Brain microvascular endothelial cell (primary cell): ENCODE measurements at regions not wholly inside any gene's neighbourhood (a gene's known extent, or its start where the extent isn't known, plus 50 kb on each side); places are given as distances from the start of the nearest gene placed in this dataset.

Experiments
- DNase-seq: peaks from one replicate; pipeline ENCODE4 v3.0.0-alpha.2; 2020
- H3K27ac ChIP-seq: fragments of 250-450 bp; sonication (Bioruptor Pico); 2 replicates; pipeline ENCODE4 v1.5.1; 2020; ENCODE audit warnings: mild to moderate bottlenecking, moderate library complexity
- H3K27me3 ChIP-seq: fragments of 250-450 bp; sonication (Bioruptor Pico); replicated peaks from 2 replicates; pipeline ENCODE4 v1.5.1; 2020; ENCODE audit warnings: mild to moderate bottlenecking
- H3K36me3 ChIP-seq: fragments of 250-450 bp; sonication (Bioruptor Pico); replicated peaks from 2 replicates; pipeline ENCODE4 v1.5.1; 2020; ENCODE audit warnings: mild to moderate bottlenecking
- H3K4me3 ChIP-seq: 2 replicates; pipeline ENCODE4 v1.5.1; 2011; ENCODE audit warnings: low read depth, mild to moderate bottlenecking, control low read depth, low read length, moderate library complexity
- in situ Hi-C: cut with HindIII; loops from 2 replicates; pipeline ENCODE4 v1.10.0; 2017; ENCODE audit warnings: low sequenced_read_pairs, low pct_ligation_motif_present
- TF ChIP-seq, protein P1 (sequence below): IDR thresholded peaks from 2 replicates; pipeline ENCODE4 v1.5.1; 2011; ENCODE audit warnings: low read depth, mild to moderate bottlenecking, moderate library complexity, low read length, control low read depth, inconsistent platforms; ENCODE audit errors: missing control alignments

DNA sequence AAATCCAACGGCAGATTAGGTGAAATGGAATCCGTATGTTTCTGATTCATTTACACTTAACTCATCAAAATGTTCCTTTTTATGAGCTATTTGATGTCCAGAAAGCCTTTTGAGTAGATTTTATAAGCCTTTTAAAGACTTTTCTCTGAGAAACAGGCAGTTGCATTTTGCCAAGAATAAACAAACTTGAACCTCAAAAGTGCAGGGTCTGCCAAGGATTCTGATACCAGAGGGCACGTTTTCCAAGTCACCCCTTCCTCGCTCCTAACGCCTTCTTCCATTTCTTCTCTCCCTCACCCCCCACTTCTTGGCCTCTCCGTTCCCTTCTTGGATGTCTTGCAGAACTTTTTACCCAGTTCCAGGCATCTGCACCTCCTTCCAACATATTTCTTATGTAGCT, 200.6 kb upstream of the TBX3 start:
- TF ChIP-seq, protein P1, sequence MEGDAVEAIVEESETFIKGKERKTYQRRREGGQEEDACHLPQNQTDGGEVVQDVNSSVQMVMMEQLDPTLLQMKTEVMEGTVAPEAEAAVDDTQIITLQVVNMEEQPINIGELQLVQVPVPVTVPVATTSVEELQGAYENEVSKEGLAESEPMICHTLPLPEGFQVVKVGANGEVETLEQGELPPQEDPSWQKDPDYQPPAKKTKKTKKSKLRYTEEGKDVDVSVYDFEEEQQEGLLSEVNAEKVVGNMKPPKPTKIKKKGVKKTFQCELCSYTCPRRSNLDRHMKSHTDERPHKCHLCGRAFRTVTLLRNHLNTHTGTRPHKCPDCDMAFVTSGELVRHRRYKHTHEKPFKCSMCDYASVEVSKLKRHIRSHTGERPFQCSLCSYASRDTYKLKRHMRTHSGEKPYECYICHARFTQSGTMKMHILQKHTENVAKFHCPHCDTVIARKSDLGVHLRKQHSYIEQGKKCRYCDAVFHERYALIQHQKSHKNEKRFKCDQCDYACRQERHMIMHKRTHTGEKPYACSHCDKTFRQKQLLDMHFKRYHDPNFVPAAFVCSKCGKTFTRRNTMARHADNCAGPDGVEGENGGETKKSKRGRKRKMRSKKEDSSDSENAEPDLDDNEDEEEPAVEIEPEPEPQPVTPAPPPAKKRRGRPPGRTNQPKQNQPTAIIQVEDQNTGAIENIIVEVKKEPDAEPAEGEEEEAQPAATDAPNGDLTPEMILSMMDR, result no peak
- in situ Hi-C loops, result no loop called here
- no peak overlapping the region for H3K4me3 ChIP-seq

DNA sequence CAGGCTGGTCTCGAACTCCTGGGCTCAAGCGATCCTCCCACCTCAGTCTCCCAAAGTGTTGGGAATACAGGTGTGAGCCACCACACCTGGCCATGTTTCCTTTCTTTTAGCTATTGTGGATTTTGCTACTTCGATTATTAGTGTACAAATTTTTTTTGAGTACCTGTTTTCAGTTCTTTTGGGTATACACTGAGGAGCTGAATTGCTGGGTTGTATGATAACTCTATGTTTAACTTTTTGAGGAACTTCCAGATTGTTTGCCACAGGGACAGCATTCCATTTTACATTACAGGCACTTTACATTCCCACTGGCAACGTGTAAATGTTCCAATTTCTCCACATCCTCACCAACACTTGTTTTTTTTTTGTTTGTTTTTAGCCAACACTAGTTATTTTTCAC, 198.1 kb upstream of the TBX3 start:
- no peak overlapping the region for H3K4me3 ChIP-seq
- H3K36me3 ChIP-seq, result no peaks in the 10 kb centered on the region
- H3K27ac ChIP-seq, result no peak overlapping the region
- in situ Hi-C loops, result no loop called here
- no peaks in the 10 kb centered on the region for H3K27me3 ChIP-seq
- TF ChIP-seq, protein P1, result no peak
- DNase-seq, result no peak

More for the DNA sequence above, 200.6 kb upstream of the TBX3 start:
- DNase-seq, result no peak
- Histone ChIP-seq H3K36me3 (no peaks in the 10 kb centered on the region), H3K27me3 (no peaks in the 10 kb centered on the region), H3K27ac (no peak overlapping the region)

DNA sequence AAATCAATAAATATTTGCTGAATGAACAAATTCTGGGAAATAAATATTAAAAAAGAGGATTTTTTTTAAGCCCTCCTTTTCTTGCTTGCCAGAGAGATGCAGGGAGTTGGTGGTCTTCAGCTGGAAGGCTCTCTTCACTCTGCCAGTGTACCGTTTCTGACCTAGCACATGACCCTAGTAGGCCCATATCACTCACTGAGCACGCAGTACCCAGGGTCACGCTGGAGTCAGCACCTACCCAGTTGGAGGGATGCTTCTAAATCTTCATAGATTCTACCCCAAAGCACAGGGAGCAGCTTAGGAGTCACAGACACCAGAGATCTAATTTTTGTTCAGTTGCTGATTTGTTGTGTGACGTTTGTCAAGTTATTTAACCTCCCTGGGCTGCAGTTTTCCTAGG, 195.4 kb upstream of the TBX3 start:
- TF ChIP-seq, protein P1, result no peak
- in situ Hi-C loops, result no loop called here
- H3K36me3 ChIP-seq, result no peaks in the 10 kb centered on the region
- DNase-seq, result no peak
- H3K27ac ChIP-seq, result no peak overlapping the region
- H3K4me3 ChIP-seq, result no peak overlapping the region
- H3K27me3 ChIP-seq, result no peaks in the 10 kb centered on the region

DNA sequence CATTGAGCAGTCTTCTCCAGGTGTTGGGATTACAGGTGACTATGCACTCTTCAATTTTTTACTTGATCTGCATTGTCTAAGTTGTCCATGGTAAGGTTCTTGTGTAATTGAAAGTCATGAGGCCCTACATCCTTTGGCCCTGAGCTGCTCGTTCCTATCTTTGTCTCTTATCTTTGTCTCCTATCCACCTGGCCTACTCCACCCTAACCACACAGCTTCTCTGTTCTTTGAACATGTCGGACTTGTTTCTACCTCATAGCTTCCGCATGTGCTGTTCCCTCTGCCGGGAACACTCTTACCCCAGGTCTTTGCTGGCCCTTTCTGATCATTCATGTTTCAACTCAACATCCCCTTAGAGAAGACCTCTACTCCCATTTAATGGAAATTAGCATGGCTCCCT, 194.8 kb upstream of the TBX3 start:
- TF ChIP-seq, protein P1, result no peak
- Histone ChIP-seq H3K27me3 (no peaks in the 10 kb centered on the region), H3K4me3 (no peak overlapping the region), H3K27ac (no peak overlapping the region), H3K36me3 (no peaks in the 10 kb centered on the region)
- DNase-seq, result no peak
- in situ Hi-C loops, result no loop called here

DNA sequence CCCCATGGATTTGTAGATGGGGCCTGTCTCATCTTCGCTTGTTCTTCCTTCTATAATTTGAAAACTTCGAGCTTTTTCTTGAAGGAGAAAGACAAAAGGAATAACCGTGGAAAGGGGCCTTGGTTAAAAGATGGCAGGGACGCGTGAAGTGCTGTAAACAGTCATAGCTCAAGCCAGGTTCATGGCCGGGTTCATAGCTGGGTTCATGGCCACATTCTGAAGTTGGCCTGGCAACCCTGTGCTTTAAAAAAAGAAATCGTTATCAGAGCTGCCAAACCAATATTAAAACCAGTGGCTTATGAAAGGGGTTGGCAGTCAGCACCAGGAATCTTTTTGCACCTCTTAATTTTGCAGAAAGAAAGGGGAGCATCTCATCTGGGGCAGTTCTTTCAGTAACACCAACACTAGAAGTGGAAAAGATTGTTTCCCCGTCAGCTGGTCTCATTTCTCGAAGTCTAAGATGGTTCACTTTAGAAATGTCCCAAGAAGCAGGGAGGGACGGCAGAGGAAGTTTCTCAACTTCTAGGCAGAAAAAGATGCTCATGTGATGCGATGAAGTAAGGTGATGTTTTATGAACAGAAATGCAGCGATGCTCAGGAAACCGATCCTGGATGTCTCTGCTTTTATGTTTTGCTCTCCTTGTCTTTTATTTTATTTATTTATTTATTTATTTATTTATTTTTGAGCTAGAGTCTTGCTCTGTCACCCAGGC, 193.1 kb upstream of the TBX3 start:
- no peaks in the 10 kb centered on the region for H3K27me3 ChIP-seq
- H3K36me3 ChIP-seq, result no peaks in the 10 kb centered on the region
- DNase-seq, result no peak
- no peak overlapping the region for H3K4me3 ChIP-seq
- TF ChIP-seq, protein P1, result no peak
- in situ Hi-C loops, result no loop called here
- H3K27ac ChIP-seq, result no peak overlapping the region

DNA sequence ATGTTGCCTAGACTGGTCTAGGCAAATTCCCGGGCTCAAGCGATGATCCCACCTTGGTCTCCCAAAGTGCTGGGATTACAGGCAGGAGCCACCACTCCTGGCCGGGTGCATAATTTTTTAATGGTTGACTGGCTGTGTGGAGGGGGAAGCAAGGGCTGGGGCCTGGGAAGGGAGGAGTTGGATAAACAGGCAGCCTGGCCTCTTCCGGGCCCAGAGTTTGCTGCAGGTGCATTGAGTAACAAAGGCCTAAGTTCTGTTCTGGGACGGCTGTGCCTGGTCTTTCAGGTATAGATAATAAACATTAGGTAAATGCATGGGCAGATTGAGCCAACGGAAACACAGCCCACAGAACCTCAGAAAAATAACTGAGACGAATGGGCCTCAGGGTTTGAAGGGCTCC, 191.3 kb upstream of the TBX3 start:
- in situ Hi-C loops, result no loop called here

More for the DNA sequence above, 191.3 kb upstream of the TBX3 start:
- Histone ChIP-seq H3K27me3 (no peaks in the 10 kb centered on the region), H3K27ac (no peak overlapping the region), H3K4me3 (no peak overlapping the region), H3K36me3 (no peaks in the 10 kb centered on the region)
- no peak for DNase-seq
- TF ChIP-seq, protein P1, result no peak
